WTC11 (cell line): ENCODE measurements at regions not wholly inside any gene's neighbourhood (a gene's known extent, or its start where the extent isn't known, plus 50 kb on each side); places are given as distances from the start of the nearest gene placed in this dataset.
"Not testable (repeated sequence)": the region's sequence is repeated elsewhere in the genome, so short reads cannot be mapped to it uniquely, and the experiment has no call there.

Experiments
- ATAC-seq: fragments of 200-7000 bp; cut with Tn5 transposase; 2 replicates; pipeline ENCODE4 v1.10.0; 2021; ENCODE audit warnings: mild to moderate bottlenecking, moderate library complexity
- CTCF ChIA-PET: fragments of 300-600 bp; sonication (Branson Sonifier 250); formaldehyde crosslinking; loops from one replicate; lab custom pipeline; 2021; ENCODE audit warnings: antibody characterized with exemption; lab: Charles Lee
- POLR2A ChIA-PET: fragments of 350-600 bp; sonication (Branson Sonifier 250); formaldehyde crosslinking; loops from one replicate; lab custom pipeline; 2021; ENCODE audit warnings: antibody characterized with exemption; lab: Charles Lee
- DNase-seq: peaks from one replicate; pipeline ENCODE4 v3.0.0; 2021; ENCODE audit warnings: low spot score
- H3K27ac Mint-ChIP-seq: 2 replicates; pipeline ENCODE4 v1.8.0; 2021; ENCODE audit warnings: mixed read lengths
- H3K27me3 Mint-ChIP-seq: 2 replicates; pipeline ENCODE4 v1.8.0; 2021; ENCODE audit warnings: low read depth, mild to moderate bottlenecking, moderate library complexity, mixed read lengths
- H3K36me3 Mint-ChIP-seq: 2 replicates; pipeline ENCODE4 v1.8.0; 2021; ENCODE audit warnings: mixed read lengths
- H3K4me1 Mint-ChIP-seq: 2 replicates; pipeline ENCODE4 v1.8.0; 2022; ENCODE audit warnings: mixed read lengths
- H3K4me3 Mint-ChIP-seq: 2 replicates; pipeline ENCODE4 v1.8.0; 2021; ENCODE audit warnings: mild to moderate bottlenecking, moderate library complexity, mixed read lengths
- H3K9me3 Mint-ChIP-seq: 2 replicates; pipeline ENCODE4 v1.8.0; 2021; ENCODE audit warnings: mixed read lengths
- ATF1 ChIP-seq: sonication (generic); formaldehyde crosslinking; IDR thresholded peaks from 2 replicates; pipeline ENCODE4 v1.8.1; 2023; ENCODE audit warnings: mild to moderate bottlenecking, moderate library complexity, missing genetic modification reagents
- ATF3 ChIP-seq: sonication (generic); formaldehyde crosslinking; conservative IDR thresholded peaks from 2 replicates; pipeline ENCODE4 v1.8.1; 2022; ENCODE audit warnings: mild to moderate bottlenecking, missing genetic modification reagents
- CBFB ChIP-seq: sonication (generic); formaldehyde crosslinking; IDR thresholded peaks from 2 replicates; pipeline ENCODE4 v1.8.1; 2022; ENCODE audit warnings: mild to moderate bottlenecking, low read depth, missing genetic modification reagents
- CREM ChIP-seq: sonication (generic); formaldehyde crosslinking; IDR thresholded peaks from 2 replicates; pipeline ENCODE4 v1.8.1; 2022; ENCODE audit warnings: mild to moderate bottlenecking, missing genetic modification reagents, moderate library complexity
- FOXK1 ChIP-seq: sonication (generic); formaldehyde crosslinking; IDR thresholded peaks from 2 replicates; pipeline ENCODE4 v1.8.0; 2022; ENCODE audit warnings: mild to moderate bottlenecking, moderate library complexity, missing genetic modification reagents
- GABPB1 ChIP-seq: sonication (generic); formaldehyde crosslinking; IDR thresholded peaks from 2 replicates; pipeline ENCODE4 v1.8.1; 2023; ENCODE audit warnings: mild to moderate bottlenecking, missing genetic modification reagents
- IRF1 ChIP-seq: sonication (generic); formaldehyde crosslinking; IDR thresholded peaks from 2 replicates; pipeline ENCODE4 v1.8.0; 2023; ENCODE audit warnings: missing genetic modification reagents
- KAT7 ChIP-seq: sonication (generic); formaldehyde crosslinking; IDR thresholded peaks from 2 replicates; pipeline ENCODE4 v1.8.1; 2023; ENCODE audit warnings: missing genetic modification reagents, mild to moderate bottlenecking, borderline replicate concordance
- MYBL2 ChIP-seq: sonication (generic); formaldehyde crosslinking; IDR thresholded peaks from 2 replicates; pipeline ENCODE4 v1.8.1; 2023; ENCODE audit warnings: mild to moderate bottlenecking, moderate library complexity, missing genetic modification reagents
- NFYB ChIP-seq: sonication (generic); formaldehyde crosslinking; conservative IDR thresholded peaks from 2 replicates; pipeline ENCODE4 v1.8.0; 2022; ENCODE audit warnings: low read depth, missing genetic modification reagents
- RELA ChIP-seq: sonication (generic); formaldehyde crosslinking; IDR thresholded peaks from 2 replicates; pipeline ENCODE4 v1.8.1; 2022; ENCODE audit warnings: missing genetic modification reagents, mild to moderate bottlenecking, borderline replicate concordance
- TEAD1 ChIP-seq: sonication (generic); formaldehyde crosslinking; IDR thresholded peaks from 2 replicates; pipeline ENCODE4 v1.8.0; 2022; ENCODE audit warnings: mild to moderate bottlenecking, missing genetic modification reagents
- ZBTB21 ChIP-seq: sonication (generic); formaldehyde crosslinking; IDR thresholded peaks from 2 replicates; pipeline ENCODE4 v1.8.1; 2023; ENCODE audit warnings: mild to moderate bottlenecking, missing genetic modification reagents, borderline replicate concordance
- ZNF138 ChIP-seq: sonication (generic); formaldehyde crosslinking; conservative IDR thresholded peaks from 2 replicates; pipeline ENCODE4 v1.8.1; 2022; ENCODE audit warnings: mild to moderate bottlenecking, moderate library complexity, missing genetic modification reagents
- ZNF219 ChIP-seq: sonication (generic); formaldehyde crosslinking; IDR thresholded peaks from 2 replicates; pipeline ENCODE4 v1.8.0; 2023; ENCODE audit warnings: missing genetic modification reagents, mild to moderate bottlenecking, borderline replicate concordance
- ZNF416 ChIP-seq: fragments of 250-450 bp; sonication (Bioruptor Pico); IDR thresholded peaks from 2 replicates; pipeline ENCODE4 v1.9.0; 2021; ENCODE audit warnings: mild to moderate bottlenecking, inconsistent platforms
- ZNF425 ChIP-seq: fragments of 250-450 bp; sonication (Bioruptor Pico); conservative IDR thresholded peaks from 2 replicates; pipeline ENCODE4 v1.9.0; 2021; ENCODE audit warnings: mild to moderate bottlenecking
- ZSCAN18 ChIP-seq: fragments of 250-450 bp; sonication (Bioruptor Pico); IDR thresholded peaks from 2 replicates; pipeline ENCODE4 v2.1.2; 2022; ENCODE audit warnings: mild to moderate bottlenecking, moderate library complexity
- TF ChIP-seq, protein P1 (sequence below): sonication (generic); formaldehyde crosslinking; IDR thresholded peaks from 2 replicates; pipeline ENCODE4 v1.8.1; 2022; ENCODE audit warnings: mild to moderate bottlenecking, missing genetic modification reagents, moderate library complexity, borderline replicate concordance
- TF ChIP-seq, protein P2 (sequence below): sonication (generic); formaldehyde crosslinking; IDR thresholded peaks from 2 replicates; pipeline ENCODE4 v1.8.0; 2023; ENCODE audit warnings: missing genetic modification reagents, mild to moderate bottlenecking, borderline replicate concordance

GRCh38 chr2:235106874-235107639 lies 155.2 kb downstream of the SH3BP4 start (continued):
- TF ChIP-seq CBFB (CRISPR knock-in tag), result no peak
- no peak for TF ChIP-seq ZNF219 (CRISPR knock-in tag)

GRCh38 chr2:235107640-235107951 lies 155.8 kb downstream of the SH3BP4 start:
- CTCF ChIA-PET, result interaction anchor here (0.6 to 2.6 kb wide), 32 partner anchors 9 to 611 kb away, joined by 3 to 45 read pairs (median 4); partner anchors contain the start of gene ARL4C
- POLR2A ChIA-PET, result no interaction called here
- no peaks in the 10 kb centered on the region for H3K27me3 Mint-ChIP-seq
- DNase-seq, result no peak
- H3K36me3 Mint-ChIP-seq, result no peaks in the 10 kb centered on the region
- H3K9me3 Mint-ChIP-seq, result no peaks in the 10 kb centered on the region
- ATAC-seq, result no peak
- H3K4me3 Mint-ChIP-seq, result no peak overlapping the region
- H3K27ac Mint-ChIP-seq, result no peak overlapping the region
- H3K4me1 Mint-ChIP-seq, result peaks cover 8% of the 10 kb centered on the region
- TF ChIP-seq FOXK1 (CRISPR knock-in tag) (no peak), TEAD1 (CRISPR knock-in tag) (no peak), GABPB1 (CRISPR knock-in tag) (no peak), KAT7 (CRISPR knock-in tag) (no peak), ZSCAN18 (no peak), ZBTB21 (CRISPR knock-in tag) (no peak), MYBL2 (CRISPR knock-in tag) (no peak), ATF3 (CRISPR knock-in tag) (no peak), ZNF416 (CRISPR knock-in tag) (no peak), NFYB (no peak), ZNF425 (CRISPR knock-in tag) (no peak), ZNF138 (CRISPR knock-in tag) (no peak), ATF1 (CRISPR knock-in tag) (no peak), CREM (CRISPR knock-in tag) (no peak), IRF1 (CRISPR knock-in tag) (no peak), RELA (no peak)
- TF ChIP-seq, protein P1, sequence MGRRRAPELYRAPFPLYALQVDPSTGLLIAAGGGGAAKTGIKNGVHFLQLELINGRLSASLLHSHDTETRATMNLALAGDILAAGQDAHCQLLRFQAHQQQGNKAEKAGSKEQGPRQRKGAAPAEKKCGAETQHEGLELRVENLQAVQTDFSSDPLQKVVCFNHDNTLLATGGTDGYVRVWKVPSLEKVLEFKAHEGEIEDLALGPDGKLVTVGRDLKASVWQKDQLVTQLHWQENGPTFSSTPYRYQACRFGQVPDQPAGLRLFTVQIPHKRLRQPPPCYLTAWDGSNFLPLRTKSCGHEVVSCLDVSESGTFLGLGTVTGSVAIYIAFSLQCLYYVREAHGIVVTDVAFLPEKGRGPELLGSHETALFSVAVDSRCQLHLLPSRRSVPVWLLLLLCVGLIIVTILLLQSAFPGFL (CRISPR knock-in tag), result no peak
- TF ChIP-seq, protein P2, sequence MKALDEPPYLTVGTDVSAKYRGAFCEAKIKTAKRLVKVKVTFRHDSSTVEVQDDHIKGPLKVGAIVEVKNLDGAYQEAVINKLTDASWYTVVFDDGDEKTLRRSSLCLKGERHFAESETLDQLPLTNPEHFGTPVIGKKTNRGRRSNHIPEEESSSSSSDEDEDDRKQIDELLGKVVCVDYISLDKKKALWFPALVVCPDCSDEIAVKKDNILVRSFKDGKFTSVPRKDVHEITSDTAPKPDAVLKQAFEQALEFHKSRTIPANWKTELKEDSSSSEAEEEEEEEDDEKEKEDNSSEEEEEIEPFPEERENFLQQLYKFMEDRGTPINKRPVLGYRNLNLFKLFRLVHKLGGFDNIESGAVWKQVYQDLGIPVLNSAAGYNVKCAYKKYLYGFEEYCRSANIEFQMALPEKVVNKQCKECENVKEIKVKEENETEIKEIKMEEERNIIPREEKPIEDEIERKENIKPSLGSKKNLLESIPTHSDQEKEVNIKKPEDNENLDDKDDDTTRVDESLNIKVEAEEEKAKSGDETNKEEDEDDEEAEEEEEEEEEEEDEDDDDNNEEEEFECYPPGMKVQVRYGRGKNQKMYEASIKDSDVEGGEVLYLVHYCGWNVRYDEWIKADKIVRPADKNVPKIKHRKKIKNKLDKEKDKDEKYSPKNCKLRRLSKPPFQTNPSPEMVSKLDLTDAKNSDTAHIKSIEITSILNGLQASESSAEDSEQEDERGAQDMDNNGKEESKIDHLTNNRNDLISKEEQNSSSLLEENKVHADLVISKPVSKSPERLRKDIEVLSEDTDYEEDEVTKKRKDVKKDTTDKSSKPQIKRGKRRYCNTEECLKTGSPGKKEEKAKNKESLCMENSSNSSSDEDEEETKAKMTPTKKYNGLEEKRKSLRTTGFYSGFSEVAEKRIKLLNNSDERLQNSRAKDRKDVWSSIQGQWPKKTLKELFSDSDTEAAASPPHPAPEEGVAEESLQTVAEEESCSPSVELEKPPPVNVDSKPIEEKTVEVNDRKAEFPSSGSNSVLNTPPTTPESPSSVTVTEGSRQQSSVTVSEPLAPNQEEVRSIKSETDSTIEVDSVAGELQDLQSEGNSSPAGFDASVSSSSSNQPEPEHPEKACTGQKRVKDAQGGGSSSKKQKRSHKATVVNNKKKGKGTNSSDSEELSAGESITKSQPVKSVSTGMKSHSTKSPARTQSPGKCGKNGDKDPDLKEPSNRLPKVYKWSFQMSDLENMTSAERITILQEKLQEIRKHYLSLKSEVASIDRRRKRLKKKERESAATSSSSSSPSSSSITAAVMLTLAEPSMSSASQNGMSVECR (CRISPR knock-in tag), result no peak
- TF ChIP-seq, all 79 proteins: peak for 0

DNA sequence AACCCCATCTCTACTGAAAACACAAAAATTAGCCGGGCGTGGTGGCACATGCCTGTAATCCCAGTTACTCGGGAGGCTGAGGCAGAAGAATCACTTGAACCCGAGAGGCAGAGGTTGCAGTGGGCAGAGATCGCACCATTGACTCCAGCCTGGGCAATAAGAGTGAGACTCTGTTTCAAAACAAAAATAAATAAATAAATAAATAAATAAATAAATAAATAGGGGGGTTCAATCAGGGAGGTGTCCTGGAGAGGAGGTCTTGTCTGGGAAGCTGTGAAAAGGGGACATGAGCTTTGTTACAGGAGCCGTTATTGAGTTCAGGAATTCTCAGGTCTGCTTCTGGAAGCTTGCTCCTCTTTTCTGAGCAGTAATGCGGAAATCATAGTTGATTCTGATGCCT lies 157.7 kb downstream of the SH3BP4 start:
- H3K27ac Mint-ChIP-seq, H3K27me3 Mint-ChIP-seq, H3K4me3 Mint-ChIP-seq, ATAC-seq, POLR2A ChIA-PET, DNase-seq, CTCF ChIA-PET, H3K9me3 Mint-ChIP-seq, H3K36me3 Mint-ChIP-seq: not testable (repeated sequence)
- peaks cover 12% of the 10 kb centered on the region; the same call in 1 of the 2 replicates for H3K4me1 Mint-ChIP-seq
